ENCODE measurements at regions not wholly inside any gene's neighbourhood (a gene's known extent, or its start where the extent isn't known, plus 50 kb on each side); places are given as distances from the start of the nearest gene placed in this dataset.

GRCh38 chr2:180751306-180751920 lies 229.0 kb upstream of the UBE2E3 start:
- no peak for TF ChIP-seq POLR2AphosphoS5 (IDR thresholded peaks at IDR 0.05)
- TF ChIP-seq CTCF (IDR thresholded peaks at IDR 0.05 in 8 of 11, conservative IDR thresholded peaks at IDR 0.05 in 3 of 11): no peak

Data from spleen (tissue), 7 donors.